HEK293 (cell line): ENCODE measurements at regions not wholly inside any gene's neighbourhood (a gene's known extent, or its start where the extent isn't known, plus 50 kb on each side); places are given as distances from the start of the nearest gene placed in this dataset.

ENCODE experiments used
- CTCF ChIA-PET: fragments of 350-600 bp; formaldehyde crosslinking; extraction: SDS; loops from one replicate; lab custom pipeline; 2021; ENCODE audit warnings: antibody characterized with exemption; lab: Yijun Ruan, JAX
- POLR2A ChIA-PET: fragments of 300-600 bp; formaldehyde crosslinking; extraction: SDS; loops from one replicate; lab custom pipeline; 2020; ENCODE audit warnings: antibody characterized with exemption, inconsistent platforms; lab: Yijun Ruan, JAX
- H3K27ac ChIP-seq: fragments of 200-500 bp; sonication (Bioruptor generic); 2 replicates; pipeline ENCODE4 v1.5.1; 2014; ENCODE audit warnings: low read depth, low read length, control low read depth, inconsistent platforms; ENCODE audit errors: extremely low read depth
- H3K36me3 ChIP-seq, 2 experiments: fragments of 200-500 bp in 1 of 2; sonication (Bioruptor generic) in 1 of 2; 1 replicate in 1 of 2; 2 replicates in 1 of 2; pipeline ENCODE4 v1.5.1; 2014 to 2017; ENCODE audit warnings: inconsistent platforms in 2 of 2, low read length in 2 of 2; ENCODE audit not compliant: control insufficient read depth in 2 of 2, insufficient read depth in 1 of 2
- H3K4me1 ChIP-seq: fragments of 200-500 bp; sonication (Bioruptor generic); 2 replicates; pipeline ENCODE4 v1.5.1; 2014; ENCODE audit warnings: mild to moderate bottlenecking, low read length, inconsistent platforms; ENCODE audit not compliant: control insufficient read depth, insufficient read depth
- H3K4me3 ChIP-seq: 2 replicates; pipeline ENCODE4 v1.5.1; 2011; ENCODE audit warnings: low read depth, mild to moderate bottlenecking, control low read depth, low read length, moderate library complexity
- H3K9me3 ChIP-seq: fragments of 200-500 bp; sonication (Bioruptor generic); 2 replicates; pipeline ENCODE4 v1.5.1; 2014; ENCODE audit warnings: low read depth, low read length, inconsistent platforms; ENCODE audit not compliant: control insufficient read depth, insufficient read depth
- KLF8 ChIP-seq: fragments of 450-650 bp; formaldehyde crosslinking; IDR thresholded peaks from 2 replicates; pipeline ENCODE4 v1.5.1; 2016; ENCODE audit warnings: missing biosample characterization, missing genetic modification characterization
- PRDM1 ChIP-seq: fragments of 450-650 bp; formaldehyde crosslinking; IDR thresholded peaks from 2 replicates; pipeline ENCODE4; 2016; ENCODE audit warnings: missing biosample characterization, missing genetic modification characterization
- ZNF324 ChIP-seq: fragments of 450-650 bp; formaldehyde crosslinking; IDR thresholded peaks from 2 replicates; pipeline ENCODE4 v1.5.1; 2016; ENCODE audit warnings: missing biosample characterization, missing genetic modification characterization
- ZNF530 ChIP-seq: fragments of 450-650 bp; formaldehyde crosslinking; IDR thresholded peaks from 2 replicates; pipeline ENCODE4 v1.5.1; 2016; ENCODE audit warnings: low read depth, missing biosample characterization, missing genetic modification characterization
- TF ChIP-seq, protein P1 (sequence below): fragments of 450-650 bp; formaldehyde crosslinking; IDR thresholded peaks from 2 replicates; pipeline ENCODE4 v1.5.1; 2016; ENCODE audit warnings: missing biosample characterization, missing genetic modification characterization
- TF ChIP-seq, protein P2 (sequence below): fragments of 450-650 bp; formaldehyde crosslinking; IDR thresholded peaks from 2 replicates; pipeline ENCODE4 v1.5.1; 2017; ENCODE audit warnings: missing biosample characterization, missing genetic modification characterization
- TF ChIP-seq, protein P3 (sequence below): fragments of 450-650 bp; IDR thresholded peaks from 2 replicates; pipeline ENCODE4 v1.5.1; 2018; ENCODE audit warnings: missing biosample characterization, missing genetic modification characterization
- TF ChIP-seq, protein P4 (sequence below): fragments of 450-650 bp; formaldehyde crosslinking; IDR thresholded peaks from 2 replicates; pipeline ENCODE4 v1.5.1; 2016; ENCODE audit warnings: missing biosample characterization, missing genetic modification characterization

DNA sequence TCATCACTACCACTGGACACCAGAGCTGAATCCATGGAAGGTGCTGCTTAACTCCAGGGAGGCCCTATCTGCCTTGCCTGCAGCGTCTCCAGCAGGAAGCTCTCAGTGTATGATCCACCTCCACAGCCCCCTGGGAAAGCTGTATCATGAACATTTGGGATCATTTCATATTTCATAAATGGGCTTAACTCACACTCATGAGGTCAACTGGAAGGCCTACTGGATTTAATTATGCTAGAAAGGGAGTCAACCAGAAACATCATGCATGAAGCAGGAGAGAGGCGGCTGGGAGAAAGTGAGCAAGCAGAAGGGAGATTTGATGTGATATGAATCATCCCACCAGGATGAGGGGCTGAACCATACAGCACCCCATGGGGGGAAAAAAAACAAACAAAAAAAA, 537.7 kb downstream of the TNS1 start (continued):
- no peak for TF ChIP-seq ZNF324 (tag by site-specific recombination)
- TF ChIP-seq, protein P1, sequence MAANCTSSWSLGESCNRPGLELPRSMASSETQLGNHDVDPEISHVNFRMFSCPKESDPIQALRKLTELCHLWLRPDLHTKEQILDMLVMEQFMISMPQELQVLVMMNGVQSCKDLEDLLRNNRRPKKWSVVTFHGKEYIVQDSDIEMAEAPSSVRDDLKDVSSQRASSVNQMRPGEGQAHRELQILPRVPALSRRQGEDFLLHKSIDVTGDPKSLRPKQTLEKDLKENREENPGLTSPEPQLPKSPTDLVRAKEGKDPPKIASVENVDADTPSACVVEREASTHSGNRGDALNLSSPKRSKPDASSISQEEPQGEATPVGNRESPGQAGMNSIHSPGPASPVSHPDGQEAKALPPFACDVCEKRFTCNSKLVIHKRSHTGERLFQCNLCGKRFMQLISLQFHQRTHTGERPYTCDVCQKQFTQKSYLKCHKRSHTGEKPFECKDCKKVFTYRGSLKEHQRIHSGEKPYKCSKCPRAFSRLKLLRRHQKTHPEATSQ, result no peak

DNA sequence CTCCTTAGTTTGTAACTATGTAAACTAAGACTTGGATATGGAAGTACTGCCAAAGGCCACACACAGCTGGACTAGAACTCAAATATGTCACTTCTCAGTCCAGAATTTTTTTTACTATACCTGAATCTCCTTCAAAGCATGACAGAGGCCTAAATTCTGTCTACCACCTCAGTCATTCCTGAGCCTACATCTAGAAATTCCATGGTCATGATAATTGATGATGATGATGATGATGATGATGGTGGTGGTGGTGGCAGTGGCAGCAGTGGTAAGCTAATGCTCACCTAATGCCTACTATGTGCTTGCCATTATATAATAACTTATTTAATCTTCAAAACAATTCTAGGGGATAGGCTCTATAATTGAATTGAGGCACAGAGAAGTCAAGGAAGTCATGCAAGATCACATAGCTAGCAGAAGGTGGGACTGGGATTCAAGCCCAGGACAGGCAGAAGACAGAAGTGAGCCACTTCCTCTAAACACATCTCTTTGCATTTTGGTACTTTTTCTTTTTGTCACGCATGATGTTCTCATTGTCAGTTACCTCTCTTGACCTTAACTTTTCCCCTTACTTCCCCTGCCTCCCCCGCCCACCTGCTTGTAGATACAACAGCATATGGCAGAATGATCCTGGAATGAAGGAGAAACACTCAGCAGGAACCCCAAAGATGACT, 539.3 kb downstream of the TNS1 start:
- H3K36me3 ChIP-seq, result no peaks in the 10 kb centered on the region
- CTCF ChIA-PET, result interaction anchor here (0.7 kb wide), 1 partner anchor 319 kb away, joined by 3 read pairs; no protein-coding TSS in a partner anchor
- TF ChIP-seq, protein P2, sequence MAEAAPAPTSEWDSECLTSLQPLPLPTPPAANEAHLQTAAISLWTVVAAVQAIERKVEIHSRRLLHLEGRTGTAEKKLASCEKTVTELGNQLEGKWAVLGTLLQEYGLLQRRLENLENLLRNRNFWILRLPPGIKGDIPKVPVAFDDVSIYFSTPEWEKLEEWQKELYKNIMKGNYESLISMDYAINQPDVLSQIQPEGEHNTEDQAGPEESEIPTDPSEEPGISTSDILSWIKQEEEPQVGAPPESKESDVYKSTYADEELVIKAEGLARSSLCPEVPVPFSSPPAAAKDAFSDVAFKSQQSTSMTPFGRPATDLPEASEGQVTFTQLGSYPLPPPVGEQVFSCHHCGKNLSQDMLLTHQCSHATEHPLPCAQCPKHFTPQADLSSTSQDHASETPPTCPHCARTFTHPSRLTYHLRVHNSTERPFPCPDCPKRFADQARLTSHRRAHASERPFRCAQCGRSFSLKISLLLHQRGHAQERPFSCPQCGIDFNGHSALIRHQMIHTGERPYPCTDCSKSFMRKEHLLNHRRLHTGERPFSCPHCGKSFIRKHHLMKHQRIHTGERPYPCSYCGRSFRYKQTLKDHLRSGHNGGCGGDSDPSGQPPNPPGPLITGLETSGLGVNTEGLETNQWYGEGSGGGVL (tag by site-specific recombination), result no peak
- TF ChIP-seq, protein P3, sequence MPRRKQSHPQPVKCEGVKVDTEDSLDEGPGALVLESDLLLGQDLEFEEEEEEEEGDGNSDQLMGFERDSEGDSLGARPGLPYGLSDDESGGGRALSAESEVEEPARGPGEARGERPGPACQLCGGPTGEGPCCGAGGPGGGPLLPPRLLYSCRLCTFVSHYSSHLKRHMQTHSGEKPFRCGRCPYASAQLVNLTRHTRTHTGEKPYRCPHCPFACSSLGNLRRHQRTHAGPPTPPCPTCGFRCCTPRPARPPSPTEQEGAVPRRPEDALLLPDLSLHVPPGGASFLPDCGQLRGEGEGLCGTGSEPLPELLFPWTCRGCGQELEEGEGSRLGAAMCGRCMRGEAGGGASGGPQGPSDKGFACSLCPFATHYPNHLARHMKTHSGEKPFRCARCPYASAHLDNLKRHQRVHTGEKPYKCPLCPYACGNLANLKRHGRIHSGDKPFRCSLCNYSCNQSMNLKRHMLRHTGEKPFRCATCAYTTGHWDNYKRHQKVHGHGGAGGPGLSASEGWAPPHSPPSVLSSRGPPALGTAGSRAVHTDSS, result peak; percentile 66
- TF ChIP-seq, protein P4, sequence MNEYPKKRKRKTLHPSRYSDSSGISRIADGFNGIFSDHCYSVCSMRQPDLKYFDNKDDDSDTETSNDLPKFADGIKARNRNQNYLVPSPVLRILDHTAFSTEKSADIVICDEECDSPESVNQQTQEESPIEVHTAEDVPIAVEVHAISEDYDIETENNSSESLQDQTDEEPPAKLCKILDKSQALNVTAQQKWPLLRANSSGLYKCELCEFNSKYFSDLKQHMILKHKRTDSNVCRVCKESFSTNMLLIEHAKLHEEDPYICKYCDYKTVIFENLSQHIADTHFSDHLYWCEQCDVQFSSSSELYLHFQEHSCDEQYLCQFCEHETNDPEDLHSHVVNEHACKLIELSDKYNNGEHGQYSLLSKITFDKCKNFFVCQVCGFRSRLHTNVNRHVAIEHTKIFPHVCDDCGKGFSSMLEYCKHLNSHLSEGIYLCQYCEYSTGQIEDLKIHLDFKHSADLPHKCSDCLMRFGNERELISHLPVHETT (tag by site-specific recombination), result no peak

DNA sequence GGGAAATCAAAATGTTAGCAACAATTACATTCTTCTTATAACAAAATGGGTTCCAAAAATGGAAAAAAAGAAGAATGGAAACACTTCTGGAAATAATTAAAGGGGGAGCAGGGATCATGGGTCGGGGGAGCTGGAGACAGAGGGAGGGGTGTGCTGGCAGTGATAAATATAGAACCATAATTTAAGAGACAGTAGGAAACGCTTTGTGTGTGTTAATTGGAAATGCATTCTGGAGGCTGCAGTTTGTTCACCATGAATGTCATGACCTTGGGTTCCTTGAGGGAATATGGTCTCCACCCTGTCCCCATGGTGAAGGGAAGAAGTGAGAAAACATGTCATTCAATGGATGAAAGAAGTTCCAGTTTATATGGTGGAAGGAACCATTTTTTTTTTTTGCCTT, 540.7 kb downstream of the TNS1 start:
- Histone ChIP-seq H3K36me3 (no peaks in the 10 kb centered on the region), H3K4me3 (no peak overlapping the region), H3K27ac (no peak overlapping the region), H3K9me3 (no peaks in the 10 kb centered on the region)
- POLR2A ChIA-PET, result no interaction called here
- CTCF ChIA-PET, result no interaction called here
- TF ChIP-seq KLF8 (tag by site-specific recombination), result no peak
- TF ChIP-seq, all 188 proteins: peak for 0
- H3K4me1 ChIP-seq, result no peaks in the 10 kb centered on the region

More for the DNA sequence above, 539.3 kb downstream of the TNS1 start:
- no peaks in the 10 kb centered on the region for H3K9me3 ChIP-seq
- POLR2A ChIA-PET, result no interaction called here
- H3K27ac ChIP-seq, result no peak overlapping the region
- H3K4me1 ChIP-seq, result no peaks in the 10 kb centered on the region
- no peak overlapping the region for H3K4me3 ChIP-seq

DNA sequence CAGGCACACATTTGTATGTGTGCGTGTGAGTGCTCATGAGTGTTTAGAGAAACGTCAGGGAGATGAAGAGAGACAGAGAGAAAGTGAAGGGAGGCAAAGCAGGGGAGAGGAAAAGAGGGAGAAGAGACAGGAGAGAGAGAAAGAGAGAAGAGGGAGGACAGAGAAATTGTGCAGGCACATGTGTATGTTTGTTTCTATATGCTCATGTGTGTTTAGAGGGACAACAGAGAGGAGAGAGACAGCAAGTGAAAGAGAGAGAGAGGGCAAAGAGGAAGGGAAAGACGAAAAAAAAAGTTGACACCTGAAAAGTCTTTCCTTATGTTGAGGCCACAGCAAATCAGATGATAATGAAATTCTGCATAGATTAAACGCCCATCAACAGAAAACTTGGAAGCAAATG, 541.1 kb downstream of the TNS1 start:
- Histone ChIP-seq H3K36me3 (no peaks in the 10 kb centered on the region), H3K27ac (no peak overlapping the region), H3K9me3 (no peaks in the 10 kb centered on the region), H3K4me3 (no peak overlapping the region), H3K4me1 (no peaks in the 10 kb centered on the region)
- TF ChIP-seq PRDM1, result peak; percentile 66
- no peak for TF ChIP-seq ZNF530 (tag by site-specific recombination)
- ChIA-PET CTCF (no interaction called here), POLR2A (no interaction called here)
